SK-N-SH (cell line): ENCODE measurements at regions not wholly inside any gene's neighbourhood (a gene's known extent, or its start where the extent isn't known, plus 50 kb on each side); places are given as distances from the start of the nearest gene placed in this dataset.

Experiments
- CTCF ChIA-PET: fragments of 300-600, 350-600 bp; formaldehyde crosslinking; extraction: SDS; loops from one replicate; lab custom pipeline; 2021; lab: Yijun Ruan, JAX
- POLR2A ChIA-PET: fragments of 350-600 bp; sonication (Branson Sonifier 250); formaldehyde crosslinking; extraction: SDS; loops from one replicate; lab custom pipeline; 2020; ENCODE audit warnings: antibody characterized with exemption, inconsistent platforms; lab: Yijun Ruan, JAX
- DNase-seq: peaks from one replicate; pipeline ENCODE4 v3.0.0; 2012
- H2AFZ ChIP-seq: fragments of 200-600 bp; sonication (generic); 2 replicates; pipeline ENCODE4 v1.8.1; 2016; ENCODE audit warnings: antibody characterized with exemption, mild to moderate bottlenecking, low read depth
- H3F3A ChIP-seq: fragments of 200-600 bp; sonication (generic); replicated peaks from 2 replicates; pipeline ENCODE3; 2016; ENCODE audit warnings: antibody characterized with exemption, mild to moderate bottlenecking; ENCODE audit not compliant: insufficient read depth
- H3K27ac ChIP-seq, 2 experiments: fragments of 200-500 bp in 1 of 2; fragments of 200-600 bp in 1 of 2; sonication (Bioruptor generic) in 1 of 2; sonication (generic), shearing (Covaris generic) in 1 of 2; 2 replicates each; pipeline versions ENCODE4 v1.5.1 to v1.6.1; 2014 to 2016; ENCODE audit warnings: low read depth in 2 of 2, inconsistent platforms in 1 of 2, low read length in 1 of 2, mild to moderate bottlenecking in 1 of 2, mixed read lengths in 1 of 2
- H3K27me3 ChIP-seq: fragments of 200-600 bp; sonication (generic), shearing (Covaris generic); 2 replicates; pipeline ENCODE4 v1.6.1; 2016; ENCODE audit warnings: mixed run types; ENCODE audit not compliant: insufficient read depth
- H3K36me3 ChIP-seq, 2 experiments: fragments of 200-500 bp in 1 of 2; fragments of 200-600 bp in 1 of 2; sonication (Bioruptor generic) in 1 of 2; sonication (generic) in 1 of 2; replicated peaks in 1 of 2; 2 replicates each; pipeline versions ENCODE3 to v1.5.1; 2014 to 2016; ENCODE audit warnings: low read length in 1 of 2, mild to moderate bottlenecking in 1 of 2; ENCODE audit not compliant: insufficient read depth in 2 of 2, control insufficient read depth in 1 of 2
- H3K4me1 ChIP-seq, 2 experiments: fragments of 200-500 bp in 1 of 2; fragments of 200-600 bp in 1 of 2; sonication (Bioruptor generic) in 1 of 2; sonication (generic), shearing (Covaris generic) in 1 of 2; 2 replicates each; pipeline versions ENCODE4 v1.5.1 to v1.6.1; 2014 to 2016; ENCODE audit warnings: low read depth in 1 of 2, low read length in 1 of 2, mixed run types in 1 of 2; ENCODE audit not compliant: insufficient read depth in 2 of 2, control insufficient read depth in 1 of 2
- H3K4me2 ChIP-seq: fragments of 200-600 bp; sonication (generic), shearing (Covaris generic); 2 replicates; pipeline ENCODE4 v1.6.1; 2017; ENCODE audit warnings: mixed run types
- H3K4me3 ChIP-seq, 2 experiments: fragments of 200-500 bp in 1 of 2; fragments of 200-600 bp in 1 of 2; sonication (Bioruptor generic) in 1 of 2; sonication (generic), shearing (Covaris generic) in 1 of 2; 2 replicates each; pipeline versions ENCODE4 v1.5.1 to v1.8.1; 2014 to 2016; ENCODE audit warnings: low read depth in 2 of 2, inconsistent platforms in 1 of 2, low read length in 1 of 2, mild to moderate bottlenecking in 1 of 2, mixed read lengths in 1 of 2, moderate library complexity in 1 of 2
- H3K79me2 ChIP-seq: fragments of 200-600 bp; sonication (generic); 2 replicates; pipeline ENCODE4 v1.8.1; 2017; ENCODE audit warnings: mild to moderate bottlenecking; ENCODE audit not compliant: insufficient read depth
- H3K9ac ChIP-seq: fragments of 200-600 bp; sonication (generic); 2 replicates; pipeline ENCODE4 v1.6.1; 2017; ENCODE audit warnings: mixed run types
- H3K9me2 ChIP-seq: fragments of 200-600 bp; sonication (generic); 2 replicates; pipeline ENCODE4 v1.6.1; 2017; ENCODE audit warnings: mixed run types
- H3K9me3 ChIP-seq: fragments of 200-600 bp; sonication (generic); 2 replicates; pipeline ENCODE4 v1.6.1; 2017; ENCODE audit warnings: mixed run types, mild to moderate bottlenecking, moderate library complexity
- H4K20me1 ChIP-seq: fragments of 200-600 bp; sonication (generic); 2 replicates; pipeline ENCODE4 v1.6.1; 2017; ENCODE audit warnings: mild to moderate bottlenecking, mixed run types; ENCODE audit not compliant: insufficient read depth
- CHD2 ChIP-seq: fragments of 150-350 bp; IDR thresholded peaks from 2 replicates; pipeline ENCODE4 v1.6.1; 2018; ENCODE audit warnings: low read length; ENCODE audit not compliant: partially characterized antibody
- ELF1 ChIP-seq: IDR thresholded peaks from 2 replicates; pipeline ENCODE4 v1.4.0; 2012
- EP300 ChIP-seq, 2 experiments: IDR thresholded peaks; 2 replicates each; pipeline versions ENCODE4 v1.4.0 to v1.6.1; 2012; ENCODE audit warnings: borderline replicate concordance in 1 of 2, low read depth in 1 of 2, low read length in 1 of 2
- EZH2phosphoT487 ChIP-seq: fragments of 200-600 bp; sonication (generic); IDR thresholded peaks from 2 replicates; pipeline ENCODE4 v1.6.1; 2017; ENCODE audit warnings: low read depth, mixed run types, mild to moderate bottlenecking, antibody characterized with exemption, moderate library complexity, borderline replicate concordance
- FOXJ3 ChIP-seq: sonication (generic); formaldehyde crosslinking; IDR thresholded peaks from 2 replicates; pipeline ENCODE4 v1.5.1; 2020; ENCODE audit warnings: mild to moderate bottlenecking, missing genetic modification reagents
- GABPA ChIP-seq: IDR thresholded peaks from 2 replicates; pipeline ENCODE4 v1.4.0; 2012; ENCODE audit warnings: low read depth, mild to moderate bottlenecking
- GATA2 ChIP-seq: sonication (generic); formaldehyde crosslinking; IDR thresholded peaks from 2 replicates; pipeline ENCODE4 v1.5.0; 2020; ENCODE audit warnings: mild to moderate bottlenecking, missing genetic modification reagents
- IRF3 ChIP-seq: fragments of 150-350 bp; IDR thresholded peaks from 2 replicates; pipeline ENCODE4 v1.6.1; 2016; ENCODE audit warnings: mild to moderate bottlenecking, low read depth, low read length
- MXI1 ChIP-seq: IDR thresholded peaks from 2 replicates; pipeline ENCODE4 v1.6.1; 2012; ENCODE audit warnings: mild to moderate bottlenecking, low read depth, low read length, improper control_type of control experiment
- NFIC ChIP-seq: IDR thresholded peaks from 2 replicates; pipeline ENCODE4 v1.4.0; 2012; ENCODE audit warnings: borderline replicate concordance
- NRF1 ChIP-seq: IDR thresholded peaks from 2 replicates; pipeline ENCODE4 v1.6.1; 2012; ENCODE audit warnings: low read depth, mild to moderate bottlenecking, low read length
- PBX3 ChIP-seq: IDR thresholded peaks from 2 replicates; pipeline ENCODE4; 2012
- POLR2AphosphoS5 ChIP-seq: IDR thresholded peaks from 2 replicates; pipeline ENCODE4 v1.6.1; 2012; ENCODE audit warnings: low read depth, low read length
- REST ChIP-seq: IDR thresholded peaks from 2 replicates; pipeline ENCODE4 v1.6.1; 2012; ENCODE audit warnings: mild to moderate bottlenecking, low read depth, low read length, moderate library complexity
- SMC3 ChIP-seq: IDR thresholded peaks from 2 replicates; pipeline ENCODE4 v1.6.1; 2012; ENCODE audit warnings: low read depth, low read length, improper control_type of control experiment
- TAF1 ChIP-seq: IDR thresholded peaks from 2 replicates; pipeline ENCODE4 v1.6.1; 2012; ENCODE audit warnings: low read depth, mild to moderate bottlenecking, low read length, moderate library complexity, borderline replicate concordance
- TCF12 ChIP-seq: IDR thresholded peaks from 2 replicates; pipeline ENCODE4 v1.4.0; 2012
- TEAD4 ChIP-seq: IDR thresholded peaks from 2 replicates; pipeline ENCODE4 v1.4.0; 2012; ENCODE audit warnings: mild to moderate bottlenecking, borderline replicate concordance; ENCODE audit not compliant: insufficient read depth
- USF1 ChIP-seq: IDR thresholded peaks from 2 replicates; pipeline ENCODE4 v1.4.0; 2012; ENCODE audit warnings: low read depth, borderline replicate concordance
- YY1 ChIP-seq: IDR thresholded peaks from 2 replicates; pipeline ENCODE4 v1.4.0; 2012; ENCODE audit warnings: low read depth, mild to moderate bottlenecking
- WGBS: methylation state at CpG from one replicate; pipeline ENCODE4 v1.1.6; 2017; ENCODE audit warnings: low lambda C conversion rate; 5-methylcytosine and 5-hydroxymethylcytosine counted together

GRCh38 chr6:92428448-92428847, 990.9 kb downstream of the EPHA7 start:
- WGBS, result 32% methylated on average over 2 of the region's 2 CpGs
- no peaks in the 10 kb centered on the region for H3K36me3 ChIP-seq
- H3K9me3 ChIP-seq, result no peaks in the 10 kb centered on the region
- H3K9ac ChIP-seq, result no peak overlapping the region
- H3K4me1 ChIP-seq, result no peaks in the 10 kb centered on the region
- no peak overlapping the region for H3K4me3 ChIP-seq
- H2AFZ ChIP-seq, result no peak overlapping the region
- ChIA-PET POLR2A (no interaction called here), CTCF (no interaction called here)
- no peaks in the 10 kb centered on the region for H3K79me2 ChIP-seq
- H3K9me2 ChIP-seq, result no peaks in the 10 kb centered on the region
- TF ChIP-seq MXI1 (no peak), TCF12 (no peak), NFIC (no peak), ELF1 (no peak), TEAD4 (no peak), EZH2phosphoT487 (no peak), POLR2AphosphoS5 (no peak), YY1 (no peak), USF1 (no peak), FOXJ3 (CRISPR knock-in tag) (no peak), CHD2 (no peak), SMC3 (no peak), EP300 (IDR thresholded peaks at IDR 0.05; ENCODE audit: borderline replicate concordance in 1 of 2, low read depth in 1 of 2, low read length in 1 of 2) (no peak), GABPA (no peak), REST (no peak), TAF1 (no peak)
- H3K27me3 ChIP-seq, result no peaks in the 10 kb centered on the region
- H4K20me1 ChIP-seq, result no peaks in the 10 kb centered on the region
- no peak for DNase-seq
- H3K4me2 ChIP-seq, result no peak overlapping the region
- H3K27ac ChIP-seq, result no peak overlapping the region
- no peaks in the 10 kb centered on the region for H3F3A ChIP-seq

GRCh38 chr6:92427453-92427852, 991.9 kb downstream of the EPHA7 start:
- no peak for DNase-seq
- no peak overlapping the region for H3K9ac ChIP-seq
- H2AFZ ChIP-seq, result no peak overlapping the region
- CTCF ChIA-PET, result no interaction called here
- POLR2A ChIA-PET, result no interaction called here
- no peaks in the 10 kb centered on the region for H3K79me2 ChIP-seq
- no peaks in the 10 kb centered on the region for H3K36me3 ChIP-seq
- no peak overlapping the region for H3K27ac ChIP-seq
- TF ChIP-seq GATA2 (CRISPR knock-in tag), result no peak
- no peak for TF ChIP-seq USF1
- TF ChIP-seq NRF1, result no peak
- no peak for TF ChIP-seq PBX3
- TF ChIP-seq IRF3, result no peak
- TF ChIP-seq EZH2phosphoT487, result no peak
- no peaks in the 10 kb centered on the region for H3K27me3 ChIP-seq
- H3K9me2 ChIP-seq, result no peaks in the 10 kb centered on the region
- no peaks in the 10 kb centered on the region for H4K20me1 ChIP-seq
- H3K9me3 ChIP-seq, result no peaks in the 10 kb centered on the region
- WGBS, result 5% methylated on average over 2 of the region's 2 CpGs
- H3F3A ChIP-seq, result no peaks in the 10 kb centered on the region
- H3K4me3 ChIP-seq, result no peak overlapping the region
- H3K4me1 ChIP-seq, result no peaks in the 10 kb centered on the region
- H3K4me2 ChIP-seq, result no peak overlapping the region
